Tibial artery (tissue), 4 donors: ENCODE measurements at regions not wholly inside any gene's neighbourhood (a gene's known extent, or its start where the extent isn't known, plus 50 kb on each side); places are given as distances from the start of the nearest gene placed in this dataset.

Experiments used
- DNase-seq, 2 donors: peaks; one replicate each; pipeline ENCODE4 v3.0.0-alpha.2; 2019
- H3K27ac ChIP-seq, 2 donors: fragments of 200-600 bp; sonication (generic) in 1 of 2; 1 replicate in 1 of 2; 2 replicates in 1 of 2; pipeline ENCODE4 v1.5.1; 2018 to 2019; ENCODE audit warnings: mild to moderate bottlenecking in 1 of 2
- H3K27me3 ChIP-seq, 2 donors: fragments of 200-600 bp; sonication (generic) in 1 of 2; one replicate each; pipeline versions ENCODE4 v1.5.1 to v1.6.0; 2016 to 2019
- H3K36me3 ChIP-seq, 3 donors: fragments of 200-600 bp; sonication (generic) in 2 of 3; one replicate each; pipeline ENCODE4 v1.5.1; 2016 to 2019; ENCODE audit warnings: mild to moderate bottlenecking in 2 of 3
- H3K4me1 ChIP-seq, 4 donors: fragments of 200-600 bp; sonication (generic) in 2 of 4; 1 replicate in 3 of 4; 2 replicates in 1 of 4; pipeline ENCODE4 v1.5.1; 2016 to 2019
- H3K4me3 ChIP-seq, 2 donors: fragments of 200-600 bp; sonication (generic) in 1 of 2; 1 replicate in 1 of 2; 2 replicates in 1 of 2; pipeline ENCODE4 v1.5.1; 2018 to 2019; ENCODE audit warnings: mild to moderate bottlenecking in 2 of 2
- H3K9me3 ChIP-seq, 3 donors: fragments of 200-600 bp; sonication (generic) in 1 of 3; one replicate each; pipeline ENCODE4 v1.5.1; 2016 to 2019
- CTCF ChIP-seq, 2 experiments: fragments of 200-600 bp in 1 of 2; fragments of 450-650 bp in 1 of 2; IDR thresholded peaks; one replicate each; pipeline ENCODE4 v1.5.1; 2017 to 2019; ENCODE audit warnings: antibody characterized with exemption in 2 of 2, mild to moderate bottlenecking in 1 of 2, moderate library complexity in 1 of 2
- intact Hi-C: fragments of 100-400 bp; cut with DNase I; formaldehyde crosslinking; loops from one replicate; pipeline ENCODE4 v1.15.0; 2023; ENCODE audit warnings: low total_unique reads

GRCh38 chr3:25218362-25218761 lies 209.7 kb upstream of the RARB start:
- no peak for DNase-seq
- H3K4me3 ChIP-seq, result no peak overlapping the region
- H3K36me3 ChIP-seq, result no peaks in the 10 kb centered on the region
- no peaks in the 10 kb centered on the region for H3K4me1 ChIP-seq
- no peak overlapping the region for H3K27ac ChIP-seq
- intact Hi-C loops, result no loop called here
- no peaks in the 10 kb centered on the region for H3K9me3 ChIP-seq
- TF ChIP-seq CTCF (IDR thresholded peaks at IDR 0.05), result no peak
- no peaks in the 10 kb centered on the region for H3K27me3 ChIP-seq

- Histone ChIP-seq H3K4me1 (peaks cover 0 to 10% (median 0%) of the 10 kb centered on the region in 4 donors), H3K27me3 (no peaks in the 10 kb centered on the region), H3K36me3 (no peaks in the 10 kb centered on the region), H3K4me3 (no peak overlapping the region), H3K9me3 (no peaks in the 10 kb centered on the region), H3K27ac (no peak overlapping the region)
- no peak for TF ChIP-seq CTCF (IDR thresholded peaks at IDR 0.05)
- intact Hi-C loops, result no loop called here
- DNase-seq, result no peak
These were observed 201.3 kb upstream of the RARB start for GRCh38 chr3:25226747-25227146.

- H3K9me3 ChIP-seq, result no peaks in the 10 kb centered on the region
- H3K4me3 ChIP-seq, result no peak overlapping the region
- no peak overlapping the region for H3K27ac ChIP-seq
- TF ChIP-seq CTCF (IDR thresholded peaks at IDR 0.05), result no peak
- DNase-seq, result no peak
- no peaks in the 10 kb centered on the region for H3K27me3 ChIP-seq
- H3K4me1 ChIP-seq, result no peaks in the 10 kb centered on the region
- no peaks in the 10 kb centered on the region for H3K36me3 ChIP-seq
- intact Hi-C loops, result no loop called here
These were observed 198.5 kb upstream of the RARB start for GRCh38 chr3:25229586-25229985.

- Histone ChIP-seq H3K9me3 (no peaks in the 10 kb centered on the region), H3K36me3 (no peaks in the 10 kb centered on the region), H3K4me1 (no peaks in the 10 kb centered on the region), H3K4me3 (no peak overlapping the region), H3K27me3 (no peaks in the 10 kb centered on the region), H3K27ac (no peak overlapping the region)
- DNase-seq, result no peak
- TF ChIP-seq CTCF (IDR thresholded peaks at IDR 0.05), result no peak
- intact Hi-C loops, result no loop called here
These were observed 193.0 kb upstream of the RARB start for GRCh38 chr3:25235031-25235430.

- DNase-seq, result no peak
- H3K36me3 ChIP-seq, result no peaks in the 10 kb centered on the region
- no peaks in the 10 kb centered on the region for H3K9me3 ChIP-seq
- intact Hi-C loops, result no loop called here
- no peaks in the 10 kb centered on the region for H3K27me3 ChIP-seq
- H3K27ac ChIP-seq, result no peak overlapping the region
- no peaks in the 10 kb centered on the region for H3K4me1 ChIP-seq
- no peak for TF ChIP-seq CTCF (IDR thresholded peaks at IDR 0.05)
- no peak overlapping the region for H3K4me3 ChIP-seq
These were observed 192.6 kb upstream of the RARB start for GRCh38 chr3:25235466-25235865.

- TF ChIP-seq CTCF (IDR thresholded peaks at IDR 0.05), result no peak
- no peaks in the 10 kb centered on the region for H3K4me1 ChIP-seq
- H3K36me3 ChIP-seq, result no peaks in the 10 kb centered on the region
- H3K27ac ChIP-seq, result no peak overlapping the region
- intact Hi-C loops, result no loop called here
- H3K4me3 ChIP-seq, result no peak overlapping the region
- no peak for DNase-seq
- H3K9me3 ChIP-seq, result peaks cover 0 to 7% (median 0%) of the 10 kb centered on the region in 3 donors
- H3K27me3 ChIP-seq, result no peaks in the 10 kb centered on the region
These were observed 190.5 kb upstream of the RARB start for GRCh38 chr3:25237602-25238001.
